Mesothelial cell of epicardium (in vitro differentiated cells): ENCODE measurements at regions not wholly inside any gene's neighbourhood (a gene's known extent, or its start where the extent isn't known, plus 50 kb on each side); places are given as distances from the start of the nearest gene placed in this dataset.

Experiments used
- DNase-seq, 2 experiments: peaks; one replicate each; pipeline ENCODE4 v3.0.0; 2021; ENCODE audit warnings: low spot score in 2 of 2; ENCODE audit not compliant: unreplicated experiment in 2 of 2
- H3K27ac Mint-ChIP-seq: 2 replicates; pipeline ENCODE4 v1.8.0; 2021; ENCODE audit warnings: mixed read lengths
- H3K27me3 Mint-ChIP-seq: 2 replicates; pipeline ENCODE4 v1.8.0; 2021; ENCODE audit warnings: low read depth, mixed read lengths
- H3K36me3 Mint-ChIP-seq: 2 replicates; pipeline ENCODE4 v1.8.0; 2021; ENCODE audit warnings: mixed read lengths
- H3K4me1 Mint-ChIP-seq: 2 replicates; pipeline ENCODE4 v1.8.0; 2021; ENCODE audit warnings: mixed read lengths
- H3K4me3 Mint-ChIP-seq: 2 replicates; pipeline ENCODE4 v1.8.0; 2021; ENCODE audit warnings: mild to moderate bottlenecking, moderate library complexity, mixed read lengths
- H3K9me3 Mint-ChIP-seq: 2 replicates; pipeline ENCODE4 v1.8.0; 2021; ENCODE audit warnings: mixed read lengths
- TF ChIP-seq, protein P1 (sequence below): fragments of 200-600 bp; sonication (generic); IDR thresholded peaks from one replicate; pipeline ENCODE4 v1.5.0; 2021; ENCODE audit warnings: antibody characterized with exemption; ENCODE audit not compliant: unreplicated experiment

DNA sequence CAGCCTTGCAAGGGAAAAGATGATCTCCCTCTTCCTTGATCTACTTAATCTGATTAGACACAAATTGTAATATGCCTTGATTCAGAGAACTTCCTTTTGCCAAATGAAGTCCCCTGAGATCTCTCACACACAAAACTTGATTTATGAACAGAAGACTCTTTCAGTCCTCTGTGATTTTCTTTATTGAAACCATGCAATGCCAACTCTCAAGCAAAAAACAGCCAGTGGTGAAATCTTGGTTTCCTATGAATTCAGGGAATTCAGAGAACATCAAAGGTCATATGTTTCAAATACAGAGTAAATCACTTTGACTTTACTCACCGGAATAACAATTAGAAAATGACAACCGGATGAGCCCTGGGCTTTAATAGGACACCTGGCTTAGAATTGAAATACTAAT lies 211.7 kb downstream of the ABHD5 start:
- Mint-ChIP-seq H3K4me1 (no peaks in the 10 kb centered on the region), H3K4me3 (no peak overlapping the region), H3K27ac (no peak overlapping the region), H3K9me3 (peaks cover 3% of the 10 kb centered on the region), H3K27me3 (peaks cover 49% of the 10 kb centered on the region), H3K36me3 (no peaks in the 10 kb centered on the region)
- no peak for DNase-seq
- TF ChIP-seq, protein P1, sequence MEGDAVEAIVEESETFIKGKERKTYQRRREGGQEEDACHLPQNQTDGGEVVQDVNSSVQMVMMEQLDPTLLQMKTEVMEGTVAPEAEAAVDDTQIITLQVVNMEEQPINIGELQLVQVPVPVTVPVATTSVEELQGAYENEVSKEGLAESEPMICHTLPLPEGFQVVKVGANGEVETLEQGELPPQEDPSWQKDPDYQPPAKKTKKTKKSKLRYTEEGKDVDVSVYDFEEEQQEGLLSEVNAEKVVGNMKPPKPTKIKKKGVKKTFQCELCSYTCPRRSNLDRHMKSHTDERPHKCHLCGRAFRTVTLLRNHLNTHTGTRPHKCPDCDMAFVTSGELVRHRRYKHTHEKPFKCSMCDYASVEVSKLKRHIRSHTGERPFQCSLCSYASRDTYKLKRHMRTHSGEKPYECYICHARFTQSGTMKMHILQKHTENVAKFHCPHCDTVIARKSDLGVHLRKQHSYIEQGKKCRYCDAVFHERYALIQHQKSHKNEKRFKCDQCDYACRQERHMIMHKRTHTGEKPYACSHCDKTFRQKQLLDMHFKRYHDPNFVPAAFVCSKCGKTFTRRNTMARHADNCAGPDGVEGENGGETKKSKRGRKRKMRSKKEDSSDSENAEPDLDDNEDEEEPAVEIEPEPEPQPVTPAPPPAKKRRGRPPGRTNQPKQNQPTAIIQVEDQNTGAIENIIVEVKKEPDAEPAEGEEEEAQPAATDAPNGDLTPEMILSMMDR = no peak

DNA sequence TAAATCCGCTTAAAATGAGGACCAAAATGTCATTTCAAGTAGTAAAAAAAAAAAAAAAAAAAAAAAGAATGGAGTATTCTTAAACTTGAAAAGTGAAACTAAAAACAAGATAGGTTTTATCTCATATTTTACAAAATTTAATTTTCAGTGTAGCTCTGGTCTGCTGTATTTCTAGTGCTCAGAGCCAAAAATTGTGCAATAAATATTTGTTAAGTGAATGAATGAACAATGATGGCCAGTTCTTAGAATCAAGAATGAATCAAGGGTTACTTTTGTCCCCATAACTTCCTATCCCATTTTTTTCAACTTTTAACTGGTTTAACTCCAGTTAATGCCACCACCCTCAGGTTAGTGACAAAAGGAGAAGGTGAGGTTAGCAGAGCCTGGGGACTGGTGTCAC lies 214.4 kb downstream of the ABHD5 start:
- Mint-ChIP-seq H3K9me3 (peaks cover 3% of the 10 kb centered on the region), H3K27me3 (peaks cover 40% of the 10 kb centered on the region), H3K4me1 (no peaks in the 10 kb centered on the region), H3K36me3 (no peaks in the 10 kb centered on the region), H3K4me3 (no peak overlapping the region), H3K27ac (no peak overlapping the region)
- TF ChIP-seq, protein P1 = no peak
- DNase-seq = no peak

DNA sequence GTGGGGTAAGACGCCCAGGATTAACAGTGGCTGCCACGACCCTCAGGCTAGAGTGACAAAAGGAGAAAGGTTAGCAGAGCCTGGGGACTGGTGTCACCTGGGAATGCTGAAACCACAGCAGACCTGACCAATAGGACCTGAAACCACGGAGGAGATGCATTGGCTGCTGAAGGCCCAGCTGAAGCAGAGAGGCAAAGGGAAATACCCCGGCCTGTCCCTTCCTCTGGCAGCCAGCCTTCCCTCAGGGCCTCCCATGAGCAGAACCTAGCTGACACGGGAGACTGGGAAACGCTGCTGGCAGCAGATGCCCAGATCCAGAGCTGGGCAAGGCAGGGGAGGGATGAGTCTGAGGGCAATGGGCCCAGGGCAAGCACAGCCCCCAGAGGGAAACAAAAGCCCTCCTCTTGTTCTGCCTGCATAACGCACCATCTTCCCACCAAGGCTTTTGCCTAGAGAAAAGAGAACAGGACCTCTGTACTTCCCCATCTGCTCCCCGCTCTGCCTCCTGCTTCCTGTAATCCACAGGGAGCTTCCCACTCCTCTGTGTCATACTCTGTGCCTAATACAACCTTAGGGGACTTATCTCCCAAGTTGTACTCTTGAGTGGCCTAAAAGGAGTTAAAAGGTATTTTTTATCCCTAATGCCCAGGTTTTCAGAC lies 216.2 kb downstream of the ABHD5 start:
- H3K27me3 Mint-ChIP-seq = peaks cover 39% of the 10 kb centered on the region
- no peaks in the 10 kb centered on the region for H3K36me3 Mint-ChIP-seq
- no peaks in the 10 kb centered on the region for H3K9me3 Mint-ChIP-seq
- no peak overlapping the region for H3K4me3 Mint-ChIP-seq
- TF ChIP-seq, protein P1 = no peak
- no peak for DNase-seq
- H3K27ac Mint-ChIP-seq = no peak overlapping the region
- H3K4me1 Mint-ChIP-seq = no peaks in the 10 kb centered on the region

DNA sequence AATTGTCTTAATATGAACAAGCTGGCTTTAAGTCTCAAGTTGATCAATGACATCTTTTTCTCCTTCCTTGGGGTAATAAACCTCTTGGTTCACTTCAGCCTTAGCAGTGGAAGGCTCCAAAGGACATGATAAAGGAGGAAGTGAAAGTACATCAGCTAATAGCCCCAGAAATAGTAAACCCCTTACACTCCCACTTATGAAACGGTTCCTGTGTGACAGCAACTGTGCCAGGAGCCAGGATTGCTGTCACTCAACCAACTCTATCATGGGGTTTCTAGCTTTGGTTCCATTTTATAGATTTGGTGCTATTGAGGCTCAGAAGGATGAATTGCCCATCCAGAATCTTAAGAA lies 216.7 kb downstream of the ABHD5 start:
- H3K4me1 Mint-ChIP-seq = no peaks in the 10 kb centered on the region
- H3K27ac Mint-ChIP-seq = no peak overlapping the region
- H3K36me3 Mint-ChIP-seq = no peaks in the 10 kb centered on the region
- no peak overlapping the region for H3K4me3 Mint-ChIP-seq
- peaks cover 36% of the 10 kb centered on the region for H3K27me3 Mint-ChIP-seq
- TF ChIP-seq, protein P1 = no peak
- no peak for DNase-seq
- no peaks in the 10 kb centered on the region for H3K9me3 Mint-ChIP-seq

DNA sequence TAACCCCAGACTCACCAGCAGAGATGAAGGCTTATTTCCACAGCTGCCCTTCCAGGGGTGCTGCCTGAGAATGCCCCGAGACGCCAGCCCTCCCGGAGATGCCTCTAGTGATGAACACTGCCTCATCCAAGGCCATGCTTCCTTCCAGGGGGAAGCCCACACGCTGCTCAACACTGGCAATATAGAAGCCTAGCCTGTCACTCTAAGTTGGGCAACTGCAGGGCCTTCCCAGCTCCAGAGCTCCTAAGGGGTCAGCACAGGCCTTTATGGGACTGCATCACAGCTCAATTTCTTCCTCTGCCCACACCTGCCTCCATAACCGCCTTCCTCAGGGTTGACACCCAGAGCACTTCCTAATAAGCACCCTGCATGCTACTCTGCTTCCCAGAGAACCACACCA lies 217.7 kb downstream of the ABHD5 start:
- no peaks in the 10 kb centered on the region for H3K36me3 Mint-ChIP-seq
- H3K27ac Mint-ChIP-seq = no peak overlapping the region
- no peak for DNase-seq
- TF ChIP-seq, protein P1 = no peak
- H3K27me3 Mint-ChIP-seq = peaks cover 39% of the 10 kb centered on the region
- H3K4me3 Mint-ChIP-seq = no peak overlapping the region
- no peaks in the 10 kb centered on the region for H3K9me3 Mint-ChIP-seq
- H3K4me1 Mint-ChIP-seq = no peaks in the 10 kb centered on the region

DNA sequence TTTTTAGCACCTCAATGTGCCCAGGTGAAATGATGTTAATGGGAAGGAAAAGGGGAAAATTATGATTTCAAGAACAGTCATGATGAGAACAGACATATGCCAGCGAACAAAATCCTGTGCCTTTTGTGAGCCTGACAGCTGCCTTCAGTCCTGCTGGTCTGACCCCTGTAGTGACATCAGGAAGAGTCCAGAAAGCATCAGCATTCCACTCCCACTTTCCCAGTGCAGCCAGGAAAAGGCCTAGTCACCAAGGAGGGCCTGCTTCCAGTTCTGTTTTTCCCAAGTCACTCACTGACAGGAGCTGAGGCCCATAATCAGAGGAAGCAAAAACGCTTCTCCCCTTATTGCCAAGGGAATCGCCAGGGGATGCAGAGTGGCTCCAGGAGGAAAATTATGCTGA lies 218.4 kb downstream of the ABHD5 start:
- Mint-ChIP-seq H3K27ac (no peak overlapping the region), H3K36me3 (no peaks in the 10 kb centered on the region), H3K27me3 (peaks cover 38% of the 10 kb centered on the region), H3K4me3 (no peak overlapping the region), H3K9me3 (no peaks in the 10 kb centered on the region), H3K4me1 (no peaks in the 10 kb centered on the region)
- TF ChIP-seq, protein P1 = no peak
- DNase-seq = no peak
